SKM-1 treated with dmso at 0.1 percent for 144 hours (cell line): ENCODE measurements at regions not wholly inside any gene's neighbourhood (a gene's known extent, or its start where the extent isn't known, plus 50 kb on each side); places are given as distances from the start of the nearest gene placed in this dataset.

Source experiments
- DNase-seq: peaks from one replicate; lab custom pipeline; 2025; ENCODE audit not compliant: unreplicated experiment; lab: John Stamatoyannopoulos, UW

GRCh38 chr11:119476666-119477331 is 53.8 kb upstream of the THY1 start:
- no peak for DNase-seq

GRCh38 chr11:119476038-119476437 is 53.1 kb upstream of the THY1 start:
- DNase-seq = no peak

- peak; percentile 65 for DNase-seq
Observed at GRCh38 chr11:119474682-119475596, 52.0 kb upstream of the THY1 start.

GRCh38 chr11:119473901-119474681 is 51.1 kb upstream of the THY1 start:
- no peak for DNase-seq

GRCh38 chr11:119473226-119473625 is 50.3 kb upstream of the THY1 start:
- DNase-seq = no peak

- no peak for DNase-seq
Observed at GRCh38 chr11:119472856-119473222, 49.9 kb upstream of the THY1 start.
